ENCODE measurements at regions not wholly inside any gene's neighbourhood (a gene's known extent, or its start where the extent isn't known, plus 50 kb on each side); places are given as distances from the start of the nearest gene placed in this dataset.
"Not testable (repeated sequence)": the region's sequence is repeated elsewhere in the genome, so short reads cannot be mapped to it uniquely, and the experiment has no call there.

DNA sequence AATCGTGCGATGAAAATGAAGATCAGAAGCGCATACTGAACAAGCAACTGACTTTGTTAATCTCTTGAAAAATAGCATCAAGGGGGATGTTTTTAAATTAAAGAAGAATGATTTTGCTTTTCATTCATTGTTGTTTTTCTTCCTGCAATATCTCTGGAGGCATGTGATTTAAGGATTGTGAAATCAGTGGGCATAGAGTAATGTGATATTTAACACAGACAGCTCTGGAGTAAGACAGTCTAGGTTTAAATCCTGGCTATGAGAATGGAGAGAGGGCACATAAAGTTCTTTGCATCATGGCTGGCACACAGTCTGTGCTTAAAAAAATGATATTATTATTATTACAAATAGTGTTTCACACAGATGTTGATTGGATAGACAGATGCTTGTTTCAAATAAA is 243.1 kb upstream of the NBEA start:
- ATAC-seq, result no peak

DNA sequence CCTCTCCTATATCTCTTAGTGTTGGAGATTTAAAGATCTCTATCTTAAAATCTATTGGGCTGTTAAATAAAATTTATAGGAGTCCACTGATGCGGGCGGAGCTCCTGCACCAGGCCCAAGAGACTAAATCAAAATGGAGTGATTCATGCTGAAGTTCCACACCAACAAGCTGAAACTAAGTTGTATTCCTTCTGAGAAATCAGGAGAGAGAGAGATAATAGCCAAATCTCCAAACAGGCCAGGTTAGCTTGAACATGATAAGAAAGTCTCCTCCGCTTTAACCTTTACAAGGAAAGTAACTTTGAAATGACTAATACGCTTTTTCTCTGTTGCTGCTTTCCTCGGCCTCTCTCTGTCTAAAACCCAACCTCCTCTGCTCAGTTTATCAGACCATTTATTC is 241.9 kb upstream of the NBEA start:
- no peak for ATAC-seq
- no peak for DNase-seq

More for the DNA sequence above, 243.1 kb upstream of the NBEA start:
- DNase-seq, result no peak

DNA sequence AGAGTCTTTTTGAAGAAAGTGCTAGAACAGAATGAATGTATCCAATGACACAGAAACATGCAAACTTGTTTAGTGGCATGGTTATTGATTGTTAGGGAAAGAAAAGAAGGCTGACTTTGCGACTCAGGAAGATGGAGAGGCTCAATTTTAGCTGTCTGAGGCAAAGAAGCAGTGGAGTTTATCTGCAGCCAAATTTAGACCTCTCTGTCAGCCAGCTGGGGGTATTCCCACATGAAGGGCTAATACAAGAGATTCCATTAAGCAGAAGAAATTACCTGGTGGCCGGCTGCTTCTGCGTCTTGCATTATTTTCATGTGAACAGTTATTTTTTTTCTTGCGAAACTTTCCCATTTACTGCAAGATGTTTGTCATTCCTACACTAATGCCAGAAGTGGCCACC is 240.2 kb upstream of the NBEA start:
- ATAC-seq (no peak), DNase-seq (no peak)

DNA sequence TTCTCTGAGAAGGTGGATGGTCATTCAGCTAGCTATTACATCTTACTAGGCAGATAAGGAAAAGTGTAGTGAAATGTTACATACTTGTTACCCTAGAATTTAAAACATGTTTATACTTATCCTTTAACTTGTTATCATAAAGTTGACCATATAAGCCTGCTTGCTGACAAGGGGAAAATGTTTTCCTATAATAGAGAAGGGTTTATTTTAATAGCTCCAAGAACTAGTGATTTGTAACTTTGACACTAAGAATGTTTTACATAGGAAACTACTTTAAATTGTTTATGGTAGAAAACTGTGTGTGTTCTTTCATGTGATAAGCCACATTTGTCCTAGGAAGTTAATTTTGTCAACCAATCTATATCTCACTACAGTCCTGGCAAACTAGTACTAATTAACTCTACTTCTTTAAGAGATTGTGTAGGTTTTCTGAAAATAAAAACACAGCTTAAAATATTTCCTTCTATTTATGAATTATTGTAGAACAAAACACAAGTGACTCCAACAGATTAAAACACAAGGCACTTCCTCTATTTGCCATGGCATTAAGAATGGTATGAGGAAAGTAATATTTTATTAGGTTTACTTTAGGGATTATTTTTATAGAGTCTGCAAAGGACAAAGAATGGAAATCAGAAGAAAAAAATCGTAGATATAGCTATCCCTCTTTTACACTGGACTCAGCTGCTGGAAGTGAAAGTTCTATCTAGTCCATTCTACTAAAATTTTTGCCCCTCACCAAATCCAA is 233.3 kb upstream of the NBEA start:
- DNase-seq, result no peak
- no peak for ATAC-seq

DNA sequence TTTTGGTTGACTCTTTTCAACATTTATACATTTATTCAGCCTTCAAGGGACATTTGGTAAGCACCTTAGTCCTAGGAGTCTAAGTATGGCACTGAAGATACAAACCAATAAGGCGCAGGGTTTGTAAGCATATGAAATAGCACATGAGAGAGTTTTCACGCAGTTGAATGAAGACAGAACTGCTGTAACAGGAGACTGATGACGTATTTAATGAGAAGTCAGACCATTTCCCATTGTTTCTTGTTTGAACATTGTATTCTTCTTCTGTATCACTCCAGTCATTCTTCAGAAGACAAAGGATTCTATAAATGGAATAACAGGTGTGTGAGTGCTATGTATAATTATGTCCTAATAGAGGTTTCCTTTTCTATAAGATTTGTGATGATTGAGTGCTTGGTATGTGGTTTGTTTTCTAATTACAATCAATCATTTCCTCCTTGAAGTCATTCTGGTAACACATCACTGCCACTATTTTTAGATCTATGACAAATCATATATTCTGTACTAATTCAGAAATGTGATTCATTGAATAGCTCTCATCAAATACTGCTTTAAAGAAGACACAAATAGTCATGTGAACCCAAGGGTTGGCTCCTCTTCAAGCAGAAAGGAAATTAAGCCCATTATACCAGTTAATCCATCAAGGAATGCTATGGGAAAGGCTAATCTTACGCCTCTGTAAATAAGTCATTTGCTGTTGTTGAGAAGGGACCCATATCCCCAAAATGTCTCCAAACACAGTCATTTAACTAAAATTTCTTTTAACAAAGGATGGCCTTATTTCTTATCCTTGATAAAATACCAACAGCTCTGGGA is 222.8 kb upstream of the NBEA start:
- no peak for DNase-seq
- ATAC-seq, result no peak

DNA sequence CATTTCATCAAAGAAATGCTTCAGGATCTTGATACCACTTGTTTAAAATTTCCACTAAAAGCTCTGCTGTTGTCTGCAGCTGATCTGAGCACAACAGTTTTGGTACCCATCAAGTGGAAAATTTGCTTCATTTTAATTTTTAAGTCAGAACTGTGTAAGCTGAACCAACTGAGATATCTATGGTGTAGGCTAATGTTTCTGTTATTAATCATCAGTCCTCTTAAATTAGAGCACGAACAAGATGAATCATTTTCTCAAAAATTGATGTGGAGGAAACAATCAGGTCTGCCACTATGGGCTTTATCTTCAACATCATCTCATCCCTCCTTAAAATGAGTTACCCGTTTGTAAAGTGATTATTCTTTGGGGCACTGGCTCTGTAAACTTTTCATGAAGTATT is 221.5 kb upstream of the NBEA start:
- DNase-seq, result no peak
- no peak for ATAC-seq

DNA sequence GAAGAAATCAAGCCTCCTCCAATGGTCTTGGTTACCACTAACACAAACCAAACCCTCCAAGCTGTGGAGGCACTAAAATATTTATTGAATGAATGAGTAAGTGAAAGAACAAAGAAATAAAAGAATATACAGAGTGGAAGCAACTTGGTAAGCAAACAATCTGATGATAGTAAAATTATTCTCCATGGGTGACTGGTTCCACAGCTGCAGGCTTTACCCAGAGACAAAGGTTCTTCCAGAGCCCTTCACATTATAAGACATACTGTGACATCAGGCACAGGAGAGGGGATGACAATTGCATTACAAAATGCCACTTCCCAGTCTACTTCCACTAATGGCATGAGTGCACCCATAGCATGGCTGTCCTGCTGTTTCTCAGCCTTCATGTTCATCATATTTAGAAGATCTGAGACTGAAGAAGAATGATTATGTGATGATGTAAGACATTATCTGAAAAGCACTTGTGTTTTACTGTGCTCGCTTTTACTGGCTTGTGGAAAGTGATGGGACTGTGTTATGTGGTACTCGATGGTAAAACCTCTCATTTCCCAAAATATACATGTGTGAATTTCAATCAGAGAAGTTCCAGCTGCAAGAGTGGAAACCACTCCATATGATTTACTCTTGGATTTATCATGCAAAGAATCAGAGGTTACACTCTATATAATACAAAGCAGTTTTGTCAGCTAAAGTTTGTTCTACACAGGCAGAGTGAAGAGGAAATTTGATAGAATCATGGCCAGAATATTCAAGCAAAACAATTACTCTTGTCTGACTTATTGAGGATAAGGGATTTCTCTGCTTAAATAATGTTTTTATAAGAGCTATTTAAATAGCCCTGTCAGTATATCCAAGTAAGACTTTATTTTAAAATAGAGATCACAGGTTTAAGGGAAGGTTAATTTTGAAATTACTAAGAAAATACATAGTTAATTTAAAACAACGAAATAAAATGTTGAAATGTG is 220.2 kb upstream of the NBEA start:
- DNase-seq (no peak), ATAC-seq (no peak)

DNA sequence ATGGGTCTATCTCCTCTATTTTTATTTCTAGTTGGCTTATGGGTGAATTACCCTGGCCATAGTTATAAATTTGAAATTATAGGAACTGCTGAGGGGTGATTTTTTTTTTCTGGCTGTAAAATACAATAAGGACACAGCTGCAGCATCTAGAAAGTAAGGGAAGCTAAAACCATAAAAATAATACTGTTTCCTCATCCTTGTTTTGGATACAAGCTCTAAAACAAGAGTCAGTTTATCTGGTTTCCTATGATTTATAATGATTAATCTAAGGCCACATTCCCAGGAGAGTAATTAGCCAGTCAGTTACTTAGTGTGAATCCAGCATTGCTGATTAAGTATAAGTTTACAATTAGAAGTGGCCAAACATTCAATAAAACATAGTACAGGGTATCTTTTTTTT is 219.1 kb upstream of the NBEA start:
- no peak for ATAC-seq
- no peak for DNase-seq

DNA sequence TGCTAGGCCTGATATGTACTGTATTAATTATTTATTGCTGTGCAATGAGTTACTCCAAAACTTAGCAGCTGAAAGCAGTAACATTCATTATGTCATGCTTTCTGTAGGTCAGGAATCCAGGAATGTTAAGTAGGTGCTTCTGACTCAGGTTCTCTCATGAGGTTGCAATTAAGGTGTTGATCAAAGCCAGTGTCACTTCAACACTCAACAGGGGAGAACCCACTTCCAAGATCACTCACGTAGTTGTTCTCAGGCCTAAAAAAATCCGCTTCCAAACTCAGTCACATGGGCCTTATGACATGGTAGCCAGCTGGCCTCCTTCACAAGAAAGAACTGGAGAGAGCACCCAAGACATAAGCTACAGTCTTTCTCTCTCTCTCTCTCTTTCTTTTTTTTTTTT is 211.1 kb upstream of the NBEA start:
- DNase-seq, result no peak
- ATAC-seq, result no peak

DNA sequence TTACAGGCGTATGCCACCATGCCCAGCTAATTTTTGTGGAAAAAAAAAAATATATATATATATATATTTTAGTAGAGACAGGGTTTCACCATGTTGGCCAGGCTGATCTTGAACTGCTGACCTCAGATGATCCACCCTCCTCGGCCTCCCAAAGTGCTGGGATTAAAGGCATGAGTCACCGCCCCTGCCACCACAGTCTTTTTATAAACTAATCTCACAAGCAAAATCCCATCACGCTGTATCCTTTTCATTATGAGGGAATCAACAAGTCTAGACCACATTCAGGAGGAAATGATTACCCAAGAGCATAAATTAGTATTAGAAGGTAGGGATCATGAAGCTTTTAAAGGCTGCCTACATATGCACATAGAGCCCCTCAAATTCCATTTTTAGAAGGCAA is 210.6 kb upstream of the NBEA start:
- no peak for DNase-seq
- ATAC-seq, result no peak

DNA sequence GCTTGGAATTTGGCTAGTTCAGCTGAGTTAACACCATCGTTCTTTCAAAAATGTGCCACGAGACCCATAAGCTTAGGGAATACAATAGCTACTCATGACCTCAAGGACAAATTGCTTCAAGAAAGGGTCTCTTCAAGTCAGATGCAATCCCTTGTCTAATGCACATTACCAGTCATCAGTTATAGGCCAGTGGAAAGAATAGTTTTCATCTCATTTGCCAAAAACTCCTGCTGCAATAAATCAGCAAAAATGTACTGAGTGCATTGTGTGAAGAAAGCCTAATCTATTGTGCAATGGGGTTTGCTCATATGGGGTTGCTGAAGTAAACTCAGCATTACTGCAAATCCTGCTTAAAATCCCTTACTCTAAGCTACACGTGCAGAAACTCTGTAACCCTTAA is 208.3 kb upstream of the NBEA start:
- no peak for ATAC-seq
- no peak for DNase-seq

DNA sequence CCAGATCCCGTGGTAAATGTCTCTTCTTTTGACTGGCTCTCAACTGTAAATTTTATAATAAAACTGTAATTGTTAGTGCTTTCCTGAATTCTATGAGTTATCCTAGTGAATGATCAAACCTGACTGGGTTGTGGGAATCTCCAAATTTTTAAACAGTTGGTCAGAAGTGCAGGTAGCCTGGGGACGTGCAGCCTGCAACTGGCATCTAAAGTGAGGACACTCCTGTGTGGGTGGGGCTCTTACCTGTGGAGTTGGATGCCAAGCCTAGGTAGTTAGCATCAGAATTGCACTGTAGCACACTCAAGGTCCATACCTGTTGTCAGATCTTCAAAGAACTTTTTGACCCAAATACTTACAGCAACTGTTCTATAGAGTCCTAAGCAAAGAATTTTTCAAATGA is 207.1 kb upstream of the NBEA start:
- ATAC-seq (no peak), DNase-seq (no peak)

DNA sequence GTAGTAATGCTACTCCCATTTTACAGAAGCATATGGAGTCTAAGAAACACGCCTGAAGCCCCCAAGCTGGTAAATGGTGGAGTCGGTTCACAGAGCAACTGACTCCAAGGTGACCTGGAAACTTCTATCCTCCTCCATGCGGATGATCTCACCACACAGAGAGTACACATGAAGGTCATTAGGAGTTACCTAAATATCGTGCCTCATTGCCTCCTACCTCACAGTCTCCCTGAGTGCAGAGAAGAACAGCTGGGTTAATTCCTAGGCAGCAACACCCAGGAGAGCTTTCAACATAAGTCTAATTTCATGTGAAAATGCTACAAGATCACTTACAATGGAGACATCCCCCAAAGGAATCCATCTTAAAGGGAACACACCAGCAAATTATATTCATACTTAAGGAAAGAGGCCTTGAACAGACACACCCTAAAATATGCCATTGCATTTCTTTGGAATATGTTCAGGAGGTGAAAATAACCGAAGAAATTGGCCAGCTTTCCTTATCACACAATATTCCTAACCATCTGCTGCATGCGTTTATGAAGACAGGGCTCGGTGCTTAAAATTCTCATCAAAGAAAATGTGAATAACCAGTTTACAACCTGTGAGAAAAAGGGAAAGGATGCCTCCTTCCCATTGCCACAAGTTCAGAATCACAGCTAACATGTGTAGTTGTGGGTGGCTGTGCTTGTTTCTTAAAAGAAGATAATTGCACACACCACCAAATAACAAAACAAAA is 203.6 kb upstream of the NBEA start:
- no peak for ATAC-seq
- DNase-seq, result no peak

DNA sequence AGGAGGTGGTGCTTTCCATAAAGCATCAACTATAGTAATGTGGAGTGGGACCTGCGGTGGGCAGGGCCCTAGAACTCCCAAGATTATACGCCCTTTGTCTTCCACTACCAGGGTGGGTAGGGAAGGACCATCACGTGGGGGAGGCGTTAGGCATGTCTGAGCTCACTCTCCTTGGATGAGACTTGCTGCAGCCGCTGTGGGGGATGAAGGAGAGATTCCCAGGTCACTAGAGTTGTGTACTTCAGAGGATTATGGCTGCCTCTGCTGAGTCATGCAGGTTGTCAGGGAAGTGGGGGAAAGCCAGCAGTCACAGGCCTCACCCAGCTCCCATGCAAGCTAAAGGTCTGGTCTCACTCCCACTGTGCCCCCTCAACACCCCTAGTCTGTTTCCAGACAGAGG is 195.0 kb upstream of the NBEA start:
- ATAC-seq, DNase-seq: not testable (repeated sequence)

DNA sequence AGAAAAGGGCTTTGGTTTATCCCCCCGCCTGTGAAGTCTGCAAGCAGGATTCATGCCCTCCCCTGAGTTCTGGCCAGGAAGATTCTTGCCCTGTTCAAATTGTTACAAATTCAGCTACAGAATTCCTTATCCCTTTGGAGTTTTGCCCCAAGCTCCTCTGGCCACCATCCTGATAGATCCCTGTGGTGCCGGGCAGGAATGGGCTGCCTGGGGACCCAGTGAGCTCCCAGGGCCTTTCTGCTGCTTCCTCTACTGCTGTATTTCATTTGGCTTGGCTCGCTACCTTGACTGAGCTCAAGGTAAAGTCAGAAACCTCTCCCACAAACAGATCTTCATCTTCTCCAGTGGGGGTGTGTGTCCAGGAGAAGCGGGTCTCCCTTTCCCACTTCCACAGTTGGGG is 194.6 kb upstream of the NBEA start:
- DNase-seq (no peak), ATAC-seq (no peak)

DNA sequence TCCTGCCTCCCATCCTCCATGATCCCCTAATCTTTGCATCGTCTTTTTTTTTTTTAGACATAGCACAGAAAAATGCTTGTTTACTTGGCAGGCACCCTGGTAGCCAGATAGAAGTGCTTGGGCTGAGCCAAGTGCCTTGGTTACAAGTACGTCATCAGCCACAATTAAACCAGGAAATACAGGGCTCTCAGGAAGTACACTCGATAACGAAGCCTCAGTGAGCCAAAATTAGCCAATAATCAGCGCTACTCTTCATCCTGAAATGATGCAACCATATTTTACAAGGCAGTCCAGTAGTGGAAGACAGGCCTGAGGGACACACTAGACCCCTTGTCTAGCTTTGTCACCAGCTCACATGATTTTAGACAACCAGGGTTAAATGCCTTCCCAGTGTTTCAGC is 194.0 kb upstream of the NBEA start:
- no peak for ATAC-seq
- no peak for DNase-seq

DNA sequence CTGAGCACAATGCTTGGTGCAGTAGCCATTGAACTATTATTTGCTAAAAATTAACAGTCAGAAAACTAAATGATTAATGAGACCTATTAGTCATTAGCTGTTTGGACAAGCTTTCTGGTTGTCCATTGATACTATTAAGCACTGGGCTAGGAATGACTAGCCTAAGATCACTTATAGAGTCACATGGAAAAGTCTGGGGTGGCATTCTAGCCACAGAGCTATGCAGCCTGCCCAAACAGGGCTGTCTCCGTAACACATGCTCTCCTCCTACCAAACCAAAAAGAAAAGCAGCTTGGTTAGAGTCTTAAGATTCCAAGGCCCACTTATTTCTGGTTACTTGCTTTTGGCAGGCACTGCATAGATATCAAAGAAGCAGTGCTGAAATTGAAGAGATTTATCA is 193.5 kb upstream of the NBEA start:
- no peak for ATAC-seq

DNA sequence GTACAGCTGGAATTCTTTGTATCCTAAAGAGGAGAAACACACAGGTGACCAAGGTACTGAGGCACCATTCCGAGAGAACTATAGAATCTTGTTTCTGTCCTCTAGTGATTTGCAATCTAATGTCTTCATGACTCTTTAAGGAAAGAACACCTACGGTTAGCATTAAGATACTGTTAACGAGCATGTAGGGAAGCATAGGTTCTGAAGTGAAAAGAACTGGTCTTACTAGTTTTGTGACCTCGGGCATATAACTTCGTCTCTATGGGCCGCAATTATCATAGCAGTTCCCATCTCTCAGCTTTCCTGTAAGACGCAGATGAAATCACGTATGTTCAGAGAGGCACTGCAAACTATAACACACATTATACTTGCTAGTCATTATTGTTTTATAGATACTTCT is 193.0 kb upstream of the NBEA start:
- DNase-seq, result no peak
- no peak for ATAC-seq

More for the DNA sequence above, 193.5 kb upstream of the NBEA start:
- no peak for DNase-seq

DNA sequence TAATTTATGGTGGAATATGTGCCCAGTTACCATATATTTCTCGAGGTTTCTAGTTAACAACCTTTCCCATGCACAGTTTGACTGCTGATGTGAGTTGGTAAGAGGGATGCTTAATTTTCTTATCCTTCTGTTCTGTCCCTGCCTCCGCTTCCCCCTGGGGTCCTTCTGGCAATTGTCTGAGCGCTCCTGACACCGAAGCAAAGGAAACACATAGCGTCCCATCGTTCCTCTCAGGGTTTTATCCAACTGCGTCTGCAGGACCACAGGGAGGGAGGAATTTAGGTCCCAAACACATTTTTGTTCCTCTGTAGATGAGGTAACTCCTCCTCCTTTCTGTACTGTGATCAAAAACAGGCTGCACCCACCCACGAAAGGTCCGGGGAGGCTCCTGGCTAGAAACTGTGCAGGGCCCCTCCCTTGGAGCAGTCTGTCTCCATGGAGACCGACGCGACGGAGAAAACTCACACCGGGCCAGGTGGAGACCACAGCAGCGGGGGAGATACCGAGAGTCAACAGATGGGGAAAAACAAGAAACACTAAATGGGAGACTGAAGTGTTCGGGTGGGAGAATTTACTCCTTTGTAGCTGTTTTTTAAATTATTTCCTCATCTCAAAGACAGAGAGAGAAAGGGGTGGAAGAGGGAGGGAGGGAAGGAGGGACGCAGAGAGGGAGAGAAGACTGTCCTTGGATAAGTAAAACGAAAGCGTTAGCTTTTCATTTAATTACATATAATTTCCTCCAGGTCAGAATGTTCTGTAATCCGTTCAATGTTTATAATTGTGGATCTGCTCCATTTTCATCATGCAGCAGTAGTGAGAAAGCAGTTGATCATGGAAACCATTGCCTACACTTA is 191.8 kb upstream of the NBEA start:
- ATAC-seq (no peak), DNase-seq (no peak)

DNA sequence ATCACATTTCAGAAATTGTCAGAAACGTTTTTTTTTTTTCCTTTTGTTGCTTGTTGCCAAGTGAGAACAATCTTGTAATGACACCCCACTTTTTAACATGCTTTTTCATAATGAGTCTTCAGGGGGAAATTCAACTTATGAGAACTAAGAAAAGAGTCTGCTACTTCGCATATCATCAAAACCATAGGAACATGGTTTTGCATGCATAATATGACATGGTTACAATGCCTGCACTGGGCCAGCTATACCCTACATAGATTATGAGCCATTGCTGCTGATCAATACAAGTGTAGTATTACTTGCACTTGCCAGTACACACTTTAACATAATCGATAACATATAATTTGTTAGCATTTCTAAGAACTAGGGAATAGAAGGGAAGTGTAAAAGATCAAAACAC is 191.0 kb upstream of the NBEA start:
- DNase-seq, result no peak
- ATAC-seq, result no peak

DNA sequence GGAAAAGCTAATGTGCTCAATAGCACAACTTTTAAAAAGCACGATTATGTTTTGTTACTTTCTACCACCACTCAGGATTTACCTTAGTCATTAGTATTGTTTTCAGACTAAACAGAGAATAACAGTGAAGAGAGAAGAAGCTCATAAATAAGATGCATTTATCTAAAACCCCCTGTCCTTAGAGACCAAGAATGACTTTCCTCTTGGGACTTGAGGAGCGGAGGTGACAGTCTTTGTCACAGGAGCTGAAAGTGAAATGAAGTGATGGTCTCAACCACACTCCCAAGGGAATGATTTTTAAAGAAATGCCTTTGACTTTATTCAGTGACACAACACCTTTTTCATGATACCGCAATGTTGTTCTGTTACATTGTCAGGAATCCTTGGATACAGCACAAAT is 190.6 kb upstream of the NBEA start:
- ATAC-seq, result no peak
- DNase-seq, result no peak
